Stimulated activated CD8-positive, alpha-beta memory T cell treated with anti-CD3 and anti-CD28 coated beads, Interleukin-12 subunit alpha, Interleukin-12 subunit beta, amount 100 ng/mL, for 24 hours (primary cell): ENCODE measurements at regions not wholly inside any gene's neighbourhood (a gene's known extent, or its start where the extent isn't known, plus 50 kb on each side); places are given as distances from the start of the nearest gene placed in this dataset.
"Not testable (repeated sequence)": the region's sequence is repeated elsewhere in the genome, so short reads cannot be mapped to it uniquely, and the experiment has no call there.

Experiments used
- DNase-seq: peaks from one replicate; pipeline ENCODE4 v3.0.0-alpha.2; 2020; ENCODE audit errors: extremely low read depth

GRCh38 chr4:178165251-178165950 is 723.2 kb upstream of the AGA start:
- no peak for DNase-seq

DNA sequence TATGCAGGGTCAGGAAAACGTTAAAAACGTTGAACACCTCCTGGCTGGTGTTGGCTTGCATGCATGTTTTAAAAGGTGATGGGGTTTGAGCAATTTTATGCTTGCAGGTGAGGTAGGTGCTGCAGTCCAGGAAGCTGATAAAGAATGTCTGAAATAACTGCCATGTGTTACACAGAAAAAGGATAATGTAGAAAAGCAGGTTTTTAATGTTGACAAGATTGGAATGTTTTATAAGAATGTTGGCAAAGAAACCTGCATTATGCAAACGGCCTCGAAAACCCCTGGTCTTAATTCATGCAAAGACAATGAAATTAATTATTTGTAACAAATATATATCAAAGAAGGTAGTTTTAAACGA is 723.7 kb upstream of the AGA start:
- DNase-seq = no peak

DNA sequence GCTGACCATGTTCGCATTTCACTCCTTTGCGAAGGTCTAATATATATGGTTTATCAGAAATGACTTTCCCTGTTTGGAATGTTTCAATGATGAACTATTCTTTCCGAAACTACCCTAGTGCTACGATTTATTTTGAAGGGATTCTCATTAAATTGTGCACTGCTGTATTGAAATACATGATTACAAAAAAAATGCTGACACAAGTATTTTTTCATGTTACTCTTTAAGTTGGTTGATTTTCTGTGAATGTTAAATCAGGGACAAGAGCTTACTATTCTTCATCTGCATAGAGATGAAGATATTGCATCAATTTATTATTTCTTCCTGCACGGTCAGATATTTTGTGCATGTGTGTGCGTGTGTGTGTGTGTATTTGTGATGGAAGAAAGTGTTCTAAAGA is 731.5 kb upstream of the AGA start:
- no peak for DNase-seq

- DNase-seq = no peak
Observed at GRCh38 chr4:178174756-178175155, 732.5 kb upstream of the AGA start.

DNA sequence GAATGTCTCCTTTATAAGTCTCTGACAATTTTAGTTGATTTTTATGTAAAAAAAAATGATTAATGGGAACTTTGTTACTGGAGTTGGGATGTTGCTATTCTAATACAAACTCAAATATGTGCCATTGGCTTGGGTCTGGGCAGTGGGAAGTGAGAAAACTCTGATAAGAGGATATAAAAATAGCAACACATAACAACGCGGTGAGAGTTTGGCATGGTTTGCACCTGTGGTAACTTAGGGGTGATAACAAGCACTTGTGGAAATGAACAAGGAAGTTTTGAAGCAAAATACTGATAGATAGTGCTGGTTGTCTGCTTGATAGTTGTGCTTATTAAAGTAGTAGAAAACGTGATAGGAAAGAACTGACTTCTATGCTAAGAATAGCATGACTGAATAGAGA is 743.3 kb upstream of the AGA start:
- no peak for DNase-seq

DNA sequence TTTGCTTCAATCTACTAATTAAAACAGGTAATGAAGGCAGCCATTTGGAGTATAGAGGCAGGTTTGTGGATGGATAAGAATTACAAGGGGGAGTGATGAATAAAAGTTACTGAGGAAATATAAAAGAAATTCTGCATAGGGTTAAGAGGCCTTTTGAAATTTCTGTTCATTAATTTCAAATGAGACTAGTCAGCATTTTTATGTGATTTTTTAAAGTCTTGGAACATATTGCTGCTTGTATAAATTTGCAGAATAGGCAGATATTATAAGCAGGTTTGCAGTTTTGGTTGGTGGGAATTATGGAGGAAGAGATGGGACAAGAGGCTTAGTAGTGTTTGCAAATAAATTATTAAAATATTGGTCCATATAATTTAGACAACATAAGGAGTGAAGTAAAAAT is 750.4 kb upstream of the AGA start:
- DNase-seq = no peak

GRCh38 chr4:178196751-178197374 is 754.6 kb upstream of the AGA start:
- no peak for DNase-seq

- no peak for DNase-seq
Observed at GRCh38 chr4:178198691-178199090, 756.5 kb upstream of the AGA start.

DNA sequence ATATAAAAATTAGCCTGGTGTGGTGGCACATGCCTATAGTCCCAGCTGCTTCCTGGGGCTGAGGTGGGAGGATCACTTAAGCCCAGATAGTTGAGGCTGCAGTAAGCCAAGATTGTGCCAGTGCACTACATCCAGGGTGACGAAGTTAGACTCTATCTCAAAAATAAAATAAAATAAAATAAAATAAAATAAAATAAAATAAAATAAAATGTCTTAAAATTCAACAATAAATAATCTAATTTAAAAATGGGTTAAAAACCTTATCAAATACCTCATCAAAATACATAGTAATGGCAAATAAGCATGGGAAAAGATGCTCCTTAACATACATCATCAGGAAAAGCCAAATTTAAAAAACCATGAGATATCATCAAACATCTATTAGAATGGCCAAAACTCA is 760.2 kb upstream of the AGA start:
- DNase-seq = no peak

- DNase-seq = no peak
Observed at GRCh38 chr4:178205826-178206225, 763.6 kb upstream of the AGA start.

DNA sequence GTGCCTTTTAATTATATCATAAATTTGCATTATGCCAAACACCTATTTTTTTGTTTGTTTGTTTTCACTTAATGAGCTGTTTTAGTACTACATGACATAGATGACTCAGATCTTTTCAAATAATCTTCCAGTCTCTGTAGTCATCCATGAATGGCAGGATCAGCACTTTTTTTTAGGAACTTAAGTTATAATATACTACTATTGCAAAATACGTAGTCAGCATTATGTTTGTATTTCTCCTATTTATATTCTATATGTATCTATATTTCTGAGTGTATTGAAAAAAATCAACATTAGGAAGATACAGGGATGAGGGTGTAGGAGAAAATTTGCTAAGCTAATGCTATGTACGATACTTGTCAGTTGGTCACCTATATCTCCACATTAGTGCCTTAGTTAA is 773.1 kb upstream of the AGA start:
- no peak for DNase-seq

DNA sequence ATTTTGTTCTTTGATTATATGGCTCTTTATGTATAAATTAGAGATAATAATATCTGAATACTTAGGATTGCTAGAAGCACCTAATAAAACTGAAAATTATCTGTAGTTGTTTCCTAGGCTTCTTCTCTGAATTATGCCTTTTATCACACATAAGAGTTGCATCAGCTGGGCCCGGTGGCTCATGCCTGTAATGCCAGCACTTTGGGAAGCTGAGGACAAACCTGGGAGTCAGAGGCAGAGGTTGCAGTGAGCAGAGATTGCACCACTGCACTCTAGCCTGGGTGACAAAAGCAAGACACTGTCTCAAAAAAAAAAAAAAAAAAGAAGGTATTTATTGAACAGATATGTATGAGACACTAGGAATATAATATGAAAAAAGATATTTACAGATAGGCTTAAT is 773.5 kb upstream of the AGA start:
- DNase-seq = no peak

DNA sequence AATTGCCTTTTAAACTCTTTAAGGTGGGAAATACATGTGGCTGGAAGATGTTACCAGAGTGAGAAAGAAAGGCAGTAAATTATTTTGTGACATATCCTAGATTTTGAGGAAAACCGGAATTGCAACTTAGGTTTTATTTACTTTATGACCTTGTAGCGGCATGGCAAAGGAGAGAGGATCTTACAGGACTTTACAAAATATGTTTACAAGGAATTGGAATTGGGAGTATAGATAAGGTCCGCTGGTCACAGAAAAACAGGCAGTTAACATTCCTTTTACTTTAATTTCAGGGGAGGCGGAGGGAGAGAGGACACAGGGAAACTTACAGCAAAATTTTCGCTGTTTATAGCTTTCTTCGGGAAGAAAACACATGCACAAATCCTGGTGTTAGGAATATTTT is 784.2 kb upstream of the AGA start:
- not testable (repeated sequence) for DNase-seq

- no peak for DNase-seq
Observed at GRCh38 chr4:178233906-178234305, 791.7 kb upstream of the AGA start.

- DNase-seq = no peak
Observed at GRCh38 chr4:178240891-178241290, 798.7 kb upstream of the AGA start.

- DNase-seq = no peak
Observed at GRCh38 chr4:178241601-178242118, 799.4 kb upstream of the AGA start.

DNA sequence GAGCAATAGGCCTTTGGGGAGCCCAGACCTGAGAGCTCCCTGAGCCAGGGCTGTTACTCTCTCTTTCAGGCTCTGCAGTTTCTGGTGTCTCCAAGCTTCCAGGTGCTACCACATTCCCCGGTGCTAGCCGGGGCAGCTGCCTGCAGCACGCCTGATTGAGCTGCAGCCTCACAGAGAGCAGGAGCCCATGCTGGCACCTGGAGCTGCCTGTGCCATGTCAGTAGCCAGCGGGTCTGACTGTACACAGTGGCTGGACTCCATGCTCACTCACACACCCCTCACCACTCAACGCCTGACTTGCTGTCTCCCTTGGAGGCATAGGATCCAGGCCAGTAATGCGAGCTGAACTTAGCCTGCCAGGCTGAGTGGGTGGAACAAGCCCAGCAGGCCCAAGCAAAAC is 800.4 kb upstream of the AGA start:
- no peak for DNase-seq

DNA sequence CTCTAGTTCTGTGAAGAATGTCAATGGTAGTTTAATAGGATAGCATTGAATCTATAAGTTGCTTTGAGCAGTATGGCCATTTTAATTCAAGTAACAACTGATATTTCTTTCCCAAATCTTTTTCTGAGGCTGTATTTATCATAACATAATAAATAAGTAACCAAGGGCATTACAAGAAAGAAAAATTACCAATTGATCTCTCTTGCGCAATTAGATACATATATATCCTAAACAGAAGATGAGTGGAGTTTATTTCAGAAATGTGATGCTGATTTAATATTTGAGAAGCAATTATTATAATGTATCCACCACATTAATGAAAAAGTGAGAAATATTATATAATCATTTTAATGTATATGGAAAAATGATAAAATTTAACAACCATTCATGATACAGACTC is 802.5 kb upstream of the AGA start:
- no peak for DNase-seq

- DNase-seq = no peak
Observed at GRCh38 chr4:178255172-178255571, 812.9 kb upstream of the AGA start.

- no peak for DNase-seq
Observed at GRCh38 chr4:178258603-178259002, 816.4 kb upstream of the AGA start.

DNA sequence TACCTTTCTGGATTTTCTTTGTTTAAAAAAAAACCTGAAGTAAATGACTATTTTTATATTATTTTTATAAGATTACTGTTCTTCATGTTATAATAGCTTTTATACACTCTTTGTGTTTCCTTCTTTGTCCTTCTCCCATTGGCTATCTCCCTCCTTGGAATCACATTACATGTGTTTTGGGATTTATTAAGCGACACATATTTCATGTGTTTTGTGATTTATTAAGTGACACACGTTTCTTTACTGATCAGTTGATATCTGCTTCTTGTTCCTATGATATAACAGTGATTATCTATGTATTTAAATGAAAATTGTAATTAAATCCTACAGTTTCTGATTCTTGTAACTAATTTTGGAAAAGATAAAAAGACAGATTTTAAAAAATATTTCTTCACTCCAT is 817.3 kb upstream of the AGA start:
- DNase-seq = no peak

GRCh38 chr4:178264001-178264400 is 821.8 kb upstream of the AGA start:
- DNase-seq = no peak

DNA sequence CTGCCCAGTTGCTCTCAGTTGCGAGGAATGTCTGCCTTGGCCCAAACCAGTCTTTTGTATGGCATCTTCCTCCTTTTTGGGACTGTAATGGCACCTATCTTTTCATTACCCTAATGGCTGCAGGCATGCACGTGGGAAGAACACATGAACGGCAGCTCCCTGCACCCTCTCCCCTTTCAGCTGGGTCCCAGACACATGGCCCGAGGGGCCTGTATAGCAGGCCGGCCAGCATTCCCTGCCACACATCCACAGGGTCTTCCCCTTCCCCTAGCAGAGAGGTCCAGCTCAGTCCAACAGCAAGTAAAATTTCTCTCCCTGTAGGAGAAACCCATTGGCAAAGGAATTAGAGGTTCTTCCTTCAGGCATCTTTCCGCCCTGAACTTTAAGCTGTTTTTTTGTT is 829.1 kb upstream of the AGA start:
- DNase-seq = no peak

DNA sequence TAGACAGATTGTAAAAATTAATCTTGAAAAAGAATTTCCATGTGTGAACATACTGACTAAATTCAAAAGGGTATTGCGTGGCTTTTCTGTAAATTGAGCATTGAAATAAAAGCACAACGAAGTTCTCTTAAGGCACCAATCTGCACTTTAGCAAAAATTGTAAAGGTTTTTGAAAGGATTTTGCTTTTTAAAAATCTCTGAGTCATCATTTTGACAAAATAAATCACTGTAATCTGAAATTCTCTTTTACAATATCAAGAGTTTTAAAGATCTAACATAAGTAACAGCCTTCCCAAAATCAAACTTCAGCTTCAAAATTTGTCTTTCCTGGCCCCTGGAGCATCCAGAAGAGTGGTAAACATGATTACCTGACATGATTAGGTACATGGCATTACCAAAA is 830.9 kb upstream of the AGA start:
- no peak for DNase-seq
